Keratinocyte (primary cell): ENCODE measurements at regions not wholly inside any gene's neighbourhood (a gene's known extent, or its start where the extent isn't known, plus 50 kb on each side); places are given as distances from the start of the nearest gene placed in this dataset.

Source experiments
- DNase-seq: peaks from one replicate; pipeline ENCODE4 v3.0.0-alpha.2; 2011; ENCODE audit warnings: low read depth, missing footprints, low spot score
- FAIRE-seq: peaks from 2 replicates; lab custom pipeline; 2011; peaks lifted over from hg19 to GRCh38; lab: Jason Lieb, UNC
- H2AFZ ChIP-seq: 2 replicates; pipeline ENCODE4 v1.6.0; 2012; ENCODE audit warnings: low read length, control low read depth, inconsistent platforms; ENCODE audit not compliant: control insufficient read depth
- H3K27ac ChIP-seq: 2 replicates; pipeline ENCODE4 v1.5.1; 2011; ENCODE audit warnings: low read length; ENCODE audit not compliant: control insufficient read depth, insufficient read depth
- H3K27me3 ChIP-seq: 3 replicates; pipeline ENCODE4 v1.6.0; 2011; ENCODE audit warnings: low read length; ENCODE audit not compliant: control insufficient read depth, insufficient read depth; ENCODE audit errors: extremely low read depth
- H3K36me3 ChIP-seq, 2 experiments: 2 replicates in 1 of 2; 3 replicates in 1 of 2; pipeline ENCODE4 v1.5.1; 2011; ENCODE audit warnings: low read length in 2 of 2, mild to moderate bottlenecking in 1 of 2; ENCODE audit not compliant: control insufficient read depth in 2 of 2, insufficient read depth in 2 of 2; ENCODE audit errors: extremely low read depth in 1 of 2
- H3K4me1 ChIP-seq: 3 replicates; pipeline ENCODE4 v1.5.1; 2011; ENCODE audit warnings: low read length; ENCODE audit not compliant: control insufficient read depth, insufficient read depth; ENCODE audit errors: extremely low read depth
- H3K4me2 ChIP-seq: 3 replicates; pipeline ENCODE4 v1.6.0; 2011; ENCODE audit warnings: low read depth, low read length; ENCODE audit not compliant: control insufficient read depth, insufficient read depth; ENCODE audit errors: extremely low read depth
- H3K4me3 ChIP-seq, 3 experiments: fragments of 200-600 bp in 1 of 3; sonication (generic) in 1 of 3; 2 replicates in 2 of 3; 3 replicates in 1 of 3; pipeline ENCODE4 v1.5.1; 2011 to 2016; ENCODE audit warnings: low read length in 3 of 3, mild to moderate bottlenecking in 3 of 3, control low read depth in 2 of 3, inconsistent platforms in 1 of 3, low read depth in 1 of 3, mixed read lengths in 1 of 3, mixed run types in 1 of 3, moderate library complexity in 1 of 3; ENCODE audit not compliant: control insufficient read depth in 2 of 3, insufficient read depth in 2 of 3; ENCODE audit errors: extremely low read depth in 1 of 3
- H3K79me2 ChIP-seq: 2 replicates; pipeline ENCODE4 v1.6.0; 2012; ENCODE audit warnings: low read length; ENCODE audit not compliant: control insufficient read depth, insufficient read depth
- H3K9ac ChIP-seq: 3 replicates; pipeline ENCODE4 v1.6.0; 2011; ENCODE audit warnings: low read length; ENCODE audit not compliant: control insufficient read depth, insufficient read depth; ENCODE audit errors: extremely low read depth
- H3K9me1 ChIP-seq: 3 replicates; pipeline ENCODE4 v1.6.0; 2011; ENCODE audit warnings: low read length; ENCODE audit not compliant: control insufficient read depth, insufficient read depth; ENCODE audit errors: extremely low read depth
- H3K9me3 ChIP-seq: 2 replicates; pipeline ENCODE4 v1.5.1; 2012; ENCODE audit warnings: low read depth, low read length; ENCODE audit not compliant: control insufficient read depth
- H4K20me1 ChIP-seq: 3 replicates; pipeline ENCODE4 v1.6.0; 2011; ENCODE audit warnings: low read length; ENCODE audit not compliant: control insufficient read depth, insufficient read depth; ENCODE audit errors: extremely low read depth
- CTCF ChIP-seq, 3 experiments: IDR thresholded peaks in 1 of 3; conservative IDR thresholded peaks in 1 of 3; optimal IDR thresholded peaks in 1 of 3; 2 replicates in 2 of 3; 3 replicates in 1 of 3; pipeline versions ENCODE3 to v1.5.1; 2011; ENCODE audit warnings: low read length in 3 of 3, mild to moderate bottlenecking in 3 of 3, moderate library complexity in 2 of 3, control low read depth in 1 of 3, inconsistent platforms in 1 of 3; ENCODE audit not compliant: insufficient read depth in 2 of 3; ENCODE audit errors: extremely low read depth in 1 of 3
- EZH2 ChIP-seq: IDR thresholded peaks from one replicate; pipeline ENCODE4 v1.6.1; 2012; ENCODE audit warnings: inconsistent platforms, mild to moderate bottlenecking, low read length, moderate library complexity
- dilution Hi-C: fragments of 300-500 bp; cut with MboI; formaldehyde crosslinking; loops from one replicate; pipeline ENCODE4 v1.7.0; 2020; ENCODE audit warnings: low sequenced_read_pairs; ENCODE audit not compliant: extremely low pct_ligation_motif_present

DNA sequence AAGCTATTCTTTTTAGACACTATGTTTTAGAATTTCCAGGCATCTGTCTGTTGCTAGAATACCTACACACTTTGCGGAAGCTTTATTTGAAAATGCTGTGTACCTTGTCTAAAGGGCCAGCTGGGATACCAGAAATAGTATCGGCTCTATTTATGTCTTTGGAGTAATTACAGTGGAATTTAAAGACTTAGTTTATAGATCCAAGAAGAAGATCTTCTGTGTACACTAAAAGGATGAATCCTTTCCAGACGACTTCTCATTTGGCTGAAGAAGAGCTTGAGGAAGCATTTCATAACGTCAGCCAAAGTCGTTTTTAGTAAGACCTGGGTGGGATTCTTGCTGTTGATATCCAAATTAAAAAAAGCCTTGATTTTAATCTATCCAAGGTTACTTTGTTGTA lies 365.9 kb downstream of the INHBA start:
- DNase-seq (no peak), FAIRE-seq (no peak)
- Histone ChIP-seq H3K9me1 (no peaks in the 10 kb centered on the region), H2AFZ (no peak overlapping the region), H3K27me3 (no peaks in the 10 kb centered on the region), H3K9ac (no peak overlapping the region), H3K36me3 (no peaks in the 10 kb centered on the region), H3K4me2 (no peak overlapping the region), H4K20me1 (no peaks in the 10 kb centered on the region), H3K4me1 (no peaks in the 10 kb centered on the region), H3K9me3 (no peaks in the 10 kb centered on the region), H3K79me2 (no peaks in the 10 kb centered on the region), H3K4me3 (no peak overlapping the region), H3K27ac (no peak overlapping the region)
- dilution Hi-C loops, result no loop called here
- TF ChIP-seq EZH2 (no peak), CTCF (optimal IDR thresholded peaks at IDR 0.05 in 1 of 3, IDR thresholded peaks at IDR 0.05 in 1 of 3, conservative IDR thresholded peaks at IDR 0.05 in 1 of 3; ENCODE audit: extremely low read depth in 1 of 3, insufficient read depth in 2 of 3, low read length in 3 of 3) (no peak)

DNA sequence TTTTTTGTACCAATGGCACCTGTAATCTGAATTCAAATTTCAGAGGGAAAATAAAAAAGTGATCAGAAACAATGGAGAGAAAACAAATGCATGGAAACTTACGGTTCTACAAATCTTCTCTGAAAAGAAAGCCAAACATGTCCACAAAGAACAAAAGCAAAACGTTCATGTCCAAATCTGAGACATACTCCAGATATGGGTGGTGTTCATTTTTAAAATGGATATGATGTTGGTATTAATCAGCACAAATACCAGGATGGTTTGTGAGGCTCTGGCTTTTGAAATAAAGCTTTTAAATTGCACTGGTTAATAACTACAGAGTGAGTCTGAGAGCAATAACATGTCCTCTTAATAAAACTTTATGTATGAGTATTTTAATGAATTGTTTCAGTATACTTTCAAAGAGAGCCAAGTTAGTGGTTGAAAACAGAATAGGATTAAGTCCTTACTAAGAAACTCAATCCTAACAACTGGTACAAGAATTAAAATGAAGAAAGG lies 366.4 kb downstream of the INHBA start:
- no peaks in the 10 kb centered on the region for H3K4me1 ChIP-seq
- no peaks in the 10 kb centered on the region for H3K79me2 ChIP-seq
- DNase-seq, result no peak
- no peak overlapping the region for H3K4me2 ChIP-seq
- H3K9me3 ChIP-seq, result no peaks in the 10 kb centered on the region
- no peaks in the 10 kb centered on the region for H3K36me3 ChIP-seq
- H2AFZ ChIP-seq, result no peak overlapping the region
- no peaks in the 10 kb centered on the region for H4K20me1 ChIP-seq
- H3K27me3 ChIP-seq, result no peaks in the 10 kb centered on the region
- no peak for FAIRE-seq
- H3K27ac ChIP-seq, result no peak overlapping the region
- H3K9me1 ChIP-seq, result no peaks in the 10 kb centered on the region
- dilution Hi-C loops, result no loop called here
- TF ChIP-seq CTCF (optimal IDR thresholded peaks at IDR 0.05 in 1 of 3, IDR thresholded peaks at IDR 0.05 in 1 of 3, conservative IDR thresholded peaks at IDR 0.05 in 1 of 3; ENCODE audit: extremely low read depth in 1 of 3, insufficient read depth in 2 of 3, low read length in 3 of 3), result no peak
- no peak for TF ChIP-seq EZH2
- no peak overlapping the region for H3K9ac ChIP-seq
- H3K4me3 ChIP-seq, result no peak overlapping the region
